NT2/D1 (cell line): ENCODE measurements at regions not wholly inside any gene's neighbourhood (a gene's known extent, or its start where the extent isn't known, plus 50 kb on each side); places are given as distances from the start of the nearest gene placed in this dataset.

Experiments used
- SUZ12 ChIP-seq: IDR thresholded peaks from 2 replicates; pipeline ENCODE4 v1.6.1; 2011; ENCODE audit not compliant: insufficient read length, insufficient read depth; ENCODE audit errors: extremely low read depth
- YY1 ChIP-seq: IDR thresholded peaks from 2 replicates; pipeline ENCODE4 v1.6.1; 2011; ENCODE audit not compliant: insufficient read length, insufficient read depth
- ZNF274 ChIP-seq: IDR thresholded peaks from 2 replicates; pipeline ENCODE4 v1.6.1; 2011; ENCODE audit warnings: mild to moderate bottlenecking, low read depth, low read length

- TF ChIP-seq SUZ12 (no peak), ZNF274 (no peak), YY1 (no peak)
These were observed 138.4 kb upstream of the TOP1 start for GRCh38 chr20:40890181-40890580.
